ENCODE measurements at regions not wholly inside any gene's neighbourhood (a gene's known extent, or its start where the extent isn't known, plus 50 kb on each side); places are given as distances from the start of the nearest gene placed in this dataset.
A peak's percentile ranks its signal among the peaks of the same experiment; 100 is the strongest.
"Not testable (repeated sequence)": the region's sequence is repeated elsewhere in the genome, so short reads cannot be mapped to it uniquely, and the experiment has no call there.

- in situ Hi-C loops (cut with HindIII; ENCODE audit: low pct_unique_long_range_greater_than_20kb, low sequenced_read_pairs) = not testable (repeated sequence)
- peak; percentile 59 for DNase-seq (ENCODE audit: low read depth)
Measured at GRCh38 chr21:10325546-10325945, 195.8 kb upstream of the TPTE start.

DNA sequence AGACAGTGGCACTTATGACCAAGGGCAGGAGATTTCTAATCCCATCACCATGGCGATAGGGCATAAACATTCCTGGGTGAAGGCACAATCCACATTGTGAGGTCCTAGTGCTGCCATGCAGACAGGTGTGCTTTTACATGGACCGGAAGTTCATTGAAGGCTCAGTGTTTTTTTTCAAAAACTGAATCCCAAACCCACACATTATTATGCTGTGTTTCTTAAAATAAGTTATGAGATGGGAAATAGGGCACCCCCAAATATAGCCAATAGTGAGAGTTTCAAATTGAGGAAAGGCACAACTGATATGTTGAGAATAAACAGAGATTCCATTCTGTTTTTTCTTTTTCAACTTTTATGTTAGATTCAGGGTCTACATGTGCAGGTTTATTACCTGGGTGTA, 195.2 kb upstream of the TPTE start:
- DNase-seq (ENCODE audit: low read depth); in situ Hi-C loops (cut with HindIII; ENCODE audit: low pct_unique_long_range_greater_than_20kb, low sequenced_read_pairs): not testable (repeated sequence)

DNA sequence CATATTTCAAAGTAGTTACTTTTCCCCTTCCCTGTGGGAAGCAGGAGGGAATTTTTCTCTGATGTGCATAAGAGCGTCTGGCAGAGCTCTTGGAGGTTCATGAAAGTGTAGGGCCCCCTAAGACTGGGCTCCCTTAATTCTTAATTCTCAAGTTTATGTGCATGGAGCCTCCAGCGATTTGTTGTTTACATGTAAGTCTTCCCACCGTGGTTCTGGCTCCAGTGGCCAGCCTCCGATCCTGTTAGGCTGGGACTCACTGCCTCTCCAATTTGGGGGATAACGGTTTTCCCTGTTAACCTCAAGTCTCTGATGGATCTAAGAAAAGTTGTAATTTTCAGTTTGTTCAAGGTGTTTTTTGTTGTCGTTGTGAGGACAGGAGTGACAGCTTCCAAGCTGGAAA, 192.7 kb upstream of the TPTE start:
- DNase-seq (ENCODE audit: low read depth); in situ Hi-C loops (cut with HindIII; ENCODE audit: low pct_unique_long_range_greater_than_20kb, low sequenced_read_pairs): not testable (repeated sequence)

DNA sequence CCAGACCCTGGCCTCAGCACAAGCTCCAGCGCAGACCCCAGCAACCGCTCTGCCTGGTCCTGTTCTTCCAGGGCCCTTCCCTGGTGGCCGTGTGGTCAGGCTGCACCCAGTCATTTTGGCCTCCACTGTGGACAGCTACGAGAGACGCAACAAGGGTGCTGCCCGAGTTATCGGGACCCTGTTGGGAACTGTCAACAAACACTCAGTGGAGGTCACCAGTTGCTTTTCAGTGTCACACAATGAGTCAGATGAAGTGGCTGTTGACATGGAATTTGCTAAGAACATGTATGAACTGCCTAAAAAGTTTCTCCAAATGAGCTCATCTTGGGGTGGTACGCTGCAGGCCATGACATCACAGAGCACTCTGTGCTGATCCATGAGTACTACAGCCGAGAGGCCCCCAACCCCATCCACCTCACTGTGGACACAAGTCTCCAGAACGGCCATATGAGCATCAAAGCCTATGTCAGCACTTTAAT, 190.7 kb upstream of the TPTE start:
- DNase-seq (ENCODE audit: low read depth); in situ Hi-C loops (cut with HindIII; ENCODE audit: low pct_unique_long_range_greater_than_20kb, low sequenced_read_pairs): not testable (repeated sequence)

DNA sequence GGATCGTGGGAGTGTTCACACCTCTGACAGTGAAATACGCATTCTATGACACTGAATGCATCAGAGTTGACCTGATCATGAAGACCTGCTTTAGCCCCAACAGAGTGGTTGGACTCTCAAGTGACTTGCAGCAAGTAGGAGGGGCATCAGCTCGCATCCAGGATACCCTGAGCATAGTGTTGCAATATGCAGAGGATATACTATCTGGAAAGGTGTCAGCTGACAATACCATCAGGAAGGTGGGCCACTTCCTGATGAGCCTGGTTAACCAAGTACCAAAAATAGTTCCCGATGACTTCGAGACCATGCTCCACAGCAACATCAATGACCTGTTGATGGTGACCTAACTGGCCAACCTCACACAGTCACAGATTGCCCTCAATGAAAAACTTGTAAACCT, 190.2 kb upstream of the TPTE start:
- in situ Hi-C loops (cut with HindIII; ENCODE audit: low pct_unique_long_range_greater_than_20kb, low sequenced_read_pairs); DNase-seq (ENCODE audit: low read depth): not testable (repeated sequence)

GRCh38 chr21:10332935-10333334, 188.4 kb upstream of the TPTE start:
- DNase-seq (ENCODE audit: low read depth); in situ Hi-C loops (cut with HindIII; ENCODE audit: low pct_unique_long_range_greater_than_20kb, low sequenced_read_pairs): not testable (repeated sequence)

DNA sequence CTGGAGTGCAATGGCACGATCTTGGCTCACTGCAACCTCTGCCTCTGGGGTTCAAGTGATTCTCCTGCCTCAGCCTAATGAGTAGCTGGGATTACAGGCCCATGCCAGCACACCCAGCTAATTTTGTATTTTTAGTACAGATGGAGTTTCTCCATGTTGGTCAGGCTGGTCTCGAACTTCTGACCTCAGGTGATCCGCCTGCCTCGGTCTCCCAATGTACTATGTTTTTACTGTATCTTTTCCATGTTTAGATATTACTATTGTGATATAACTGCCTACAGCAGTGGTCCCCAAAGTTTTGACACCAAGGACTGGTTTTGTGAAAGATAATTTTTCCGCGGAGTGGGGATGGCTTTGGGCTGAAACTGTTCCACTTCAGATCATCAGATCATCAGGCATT, 187.0 kb upstream of the TPTE start:
- DNase-seq (ENCODE audit: low read depth); in situ Hi-C loops (cut with HindIII; ENCODE audit: low pct_unique_long_range_greater_than_20kb, low sequenced_read_pairs): not testable (repeated sequence)

GRCh38 chr21:10342261-10342956, 179.0 kb upstream of the TPTE start:
- in situ Hi-C loops (cut with HindIII; ENCODE audit: low pct_unique_long_range_greater_than_20kb, low sequenced_read_pairs); DNase-seq (ENCODE audit: low read depth): not testable (repeated sequence)

- in situ Hi-C loops (cut with HindIII; ENCODE audit: low pct_unique_long_range_greater_than_20kb, low sequenced_read_pairs); DNase-seq (ENCODE audit: low read depth): not testable (repeated sequence)
Measured at GRCh38 chr21:10343146-10343935, 178.0 kb upstream of the TPTE start.

- in situ Hi-C loops (cut with HindIII; ENCODE audit: low pct_unique_long_range_greater_than_20kb, low sequenced_read_pairs); DNase-seq (ENCODE audit: low read depth): not testable (repeated sequence)
Measured at GRCh38 chr21:10344266-10344665, 177.1 kb upstream of the TPTE start.

GRCh38 chr21:10345178-10345612, 176.2 kb upstream of the TPTE start:
- DNase-seq (ENCODE audit: low read depth); in situ Hi-C loops (cut with HindIII; ENCODE audit: low pct_unique_long_range_greater_than_20kb, low sequenced_read_pairs): not testable (repeated sequence)

DNA sequence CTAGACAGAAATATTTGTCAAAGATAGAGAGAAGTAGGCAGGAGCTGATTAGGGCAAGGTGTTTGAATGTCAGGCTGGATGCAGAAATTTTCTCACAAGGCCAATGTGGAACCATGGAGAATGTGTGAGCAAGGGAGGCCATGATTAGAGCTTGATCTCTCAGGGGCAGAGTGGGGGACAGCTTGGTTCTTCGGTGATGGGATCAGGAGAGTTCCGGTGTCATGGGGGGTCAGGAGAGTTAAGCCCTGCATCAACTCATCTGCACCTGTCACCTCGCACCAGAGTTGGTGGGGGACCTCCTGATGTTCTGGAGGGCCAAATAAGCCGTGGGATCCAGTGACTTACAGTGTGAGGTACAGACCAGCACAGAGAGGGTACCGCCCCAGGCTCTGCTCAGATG, 175.1 kb upstream of the TPTE start:
- DNase-seq (ENCODE audit: low read depth); in situ Hi-C loops (cut with HindIII; ENCODE audit: low pct_unique_long_range_greater_than_20kb, low sequenced_read_pairs): not testable (repeated sequence)

DNA sequence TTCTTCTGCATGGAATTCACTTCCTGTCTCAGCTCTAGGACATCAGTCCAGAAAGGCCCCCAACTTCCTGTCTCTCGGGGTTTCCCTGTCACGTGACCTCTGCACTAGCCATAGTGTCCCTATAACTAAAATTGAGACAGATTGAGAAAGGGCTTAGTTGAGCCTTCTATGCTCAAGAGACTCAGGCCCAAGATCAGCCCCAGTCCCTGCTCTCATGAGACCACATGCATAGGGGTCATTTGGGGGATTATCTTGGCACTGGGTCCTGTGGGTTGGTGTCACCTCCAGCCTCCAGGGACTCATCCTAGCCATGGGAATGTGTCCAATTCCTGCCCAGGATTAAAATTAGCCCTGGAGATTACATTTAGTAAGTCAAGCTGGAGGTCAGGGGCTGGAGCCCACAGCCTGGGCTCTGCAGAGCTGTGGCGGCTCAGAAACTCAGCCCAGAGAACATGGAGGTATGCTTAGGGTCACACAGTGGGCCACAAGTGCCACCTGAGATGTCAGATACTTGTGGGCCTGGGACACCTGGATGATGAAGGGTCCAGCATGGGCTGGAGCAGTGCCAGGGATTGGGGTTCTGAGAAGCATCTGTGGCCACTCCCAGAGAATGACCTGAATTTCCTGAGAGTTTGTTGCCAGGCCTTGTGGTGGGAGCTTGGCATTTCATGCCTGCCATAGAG, 174.3 kb upstream of the TPTE start:
- DNase-seq (ENCODE audit: low read depth); in situ Hi-C loops (cut with HindIII; ENCODE audit: low pct_unique_long_range_greater_than_20kb, low sequenced_read_pairs): not testable (repeated sequence)

GRCh38 chr21:10347675-10348074, 173.7 kb upstream of the TPTE start:
- in situ Hi-C loops (cut with HindIII; ENCODE audit: low pct_unique_long_range_greater_than_20kb, low sequenced_read_pairs); DNase-seq (ENCODE audit: low read depth): not testable (repeated sequence)

DNA sequence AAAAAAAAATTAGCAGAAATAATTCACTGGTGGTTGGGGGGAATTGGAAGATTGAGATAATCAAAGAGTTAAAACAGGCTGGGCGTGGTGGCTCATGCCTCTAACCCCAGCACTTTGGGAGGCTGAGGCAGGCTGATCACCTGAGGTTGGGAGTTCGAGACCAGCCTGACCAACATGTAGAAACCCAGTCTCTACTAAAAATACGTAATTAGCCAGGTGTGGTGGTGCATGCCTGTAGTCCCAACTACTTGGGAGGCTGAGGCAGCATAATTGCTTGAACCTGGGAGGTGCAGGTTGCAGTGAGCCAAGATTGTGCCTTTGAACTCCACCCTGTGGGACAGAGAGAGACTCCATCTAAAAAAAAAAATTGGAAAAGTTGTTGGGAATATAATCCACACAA, 173.2 kb upstream of the TPTE start:
- DNase-seq (ENCODE audit: low read depth); in situ Hi-C loops (cut with HindIII; ENCODE audit: low pct_unique_long_range_greater_than_20kb, low sequenced_read_pairs): not testable (repeated sequence)

DNA sequence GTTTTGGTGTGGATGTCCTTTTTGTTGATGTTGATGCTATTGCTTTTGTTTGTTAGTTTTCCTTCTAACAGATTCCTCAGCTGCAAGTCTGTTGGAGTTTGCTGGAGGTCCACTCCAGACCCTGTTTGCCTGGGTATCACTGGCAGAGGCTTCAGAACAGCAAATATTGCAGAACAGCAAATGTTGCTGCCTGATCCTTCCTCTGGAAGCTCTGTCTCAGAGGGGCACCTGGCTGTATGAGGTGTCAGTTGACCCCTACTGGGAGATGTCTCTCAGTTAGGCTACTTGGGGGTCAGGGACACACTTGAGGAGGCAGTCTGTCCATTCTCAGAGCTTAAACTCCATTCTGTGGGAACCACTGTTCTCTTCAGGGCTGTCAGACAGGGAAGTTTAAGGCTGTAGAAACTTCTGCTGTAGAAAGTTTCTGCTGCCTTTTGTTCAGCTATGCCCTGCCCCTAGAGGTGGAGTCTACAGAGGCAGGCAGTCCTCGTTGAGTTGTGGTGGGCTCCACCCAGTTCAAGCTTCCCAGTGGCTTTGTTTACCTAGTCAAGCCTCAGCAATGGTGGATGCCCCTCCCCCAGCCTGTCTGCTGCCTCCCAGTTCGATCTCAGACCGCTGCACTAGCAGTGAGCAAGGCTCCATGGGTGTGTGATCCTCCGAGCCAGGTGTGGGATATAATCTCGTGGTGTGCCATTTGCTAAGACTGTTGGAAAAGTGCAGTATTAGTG, 166.4 kb upstream of the TPTE start:
- DNase-seq (ENCODE audit: low read depth) = peak; percentile 30
- in situ Hi-C loops (cut with HindIII; ENCODE audit: low pct_unique_long_range_greater_than_20kb, low sequenced_read_pairs) = not testable (repeated sequence)

- DNase-seq (ENCODE audit: low read depth); in situ Hi-C loops (cut with HindIII; ENCODE audit: low pct_unique_long_range_greater_than_20kb, low sequenced_read_pairs): not testable (repeated sequence)
Measured at GRCh38 chr21:10359120-10359519, 162.3 kb upstream of the TPTE start.

DNA sequence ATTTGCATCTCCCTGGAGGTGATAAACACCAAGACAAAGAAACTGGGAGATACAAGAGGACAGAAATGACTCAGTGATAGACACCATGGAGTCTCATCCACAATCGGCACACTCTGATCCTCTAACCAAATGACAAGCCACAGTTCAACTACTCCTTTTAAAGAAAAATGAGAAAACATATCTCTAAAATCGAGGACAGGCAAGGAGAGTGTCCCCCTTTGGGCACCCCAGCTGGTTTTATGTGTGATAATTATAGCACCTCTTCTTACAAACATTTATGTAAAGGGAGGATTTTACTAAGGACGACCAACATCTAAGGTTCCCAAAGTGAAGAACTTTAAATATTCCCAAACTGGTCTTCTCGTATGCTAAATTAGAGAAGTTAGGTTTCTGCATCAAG, 161.5 kb upstream of the TPTE start:
- DNase-seq (ENCODE audit: low read depth); in situ Hi-C loops (cut with HindIII; ENCODE audit: low pct_unique_long_range_greater_than_20kb, low sequenced_read_pairs): not testable (repeated sequence)
